Neural crest cell (in vitro differentiated cells): ENCODE measurements at regions not wholly inside any gene's neighbourhood (a gene's known extent, or its start where the extent isn't known, plus 50 kb on each side); places are given as distances from the start of the nearest gene placed in this dataset.

Source experiments
- DNase-seq: peaks from one replicate; pipeline ENCODE4 v3.0.0; 2021; ENCODE audit warnings: low read depth, mixed read lengths, low spot score
- H3K27ac Mint-ChIP-seq: one replicate; pipeline ENCODE4 v1.8.0; 2021; ENCODE audit warnings: mild to moderate bottlenecking, mixed read lengths; ENCODE audit not compliant: unreplicated experiment
- H3K27me3 Mint-ChIP-seq: 2 replicates; pipeline ENCODE4 v1.8.0; 2021; ENCODE audit warnings: low read depth, mild to moderate bottlenecking, mixed read lengths
- H3K36me3 Mint-ChIP-seq: 2 replicates; pipeline ENCODE4 v1.8.0; 2021; ENCODE audit warnings: low read depth, mild to moderate bottlenecking, mixed read lengths
- H3K4me1 Mint-ChIP-seq: 2 replicates; pipeline ENCODE4 v1.8.0; 2021; ENCODE audit warnings: mixed read lengths
- H3K4me3 Mint-ChIP-seq: one replicate; pipeline ENCODE4 v1.8.0; 2021; ENCODE audit warnings: mild to moderate bottlenecking, mixed read lengths
- H3K9me3 Mint-ChIP-seq: 2 replicates; pipeline ENCODE4 v1.8.0; 2021; ENCODE audit warnings: mixed read lengths
- CTCF ChIP-seq: fragments of 200-600 bp; sonication (generic); conservative IDR thresholded peaks from 2 replicates; pipeline ENCODE4 v1.5.0; 2021; ENCODE audit warnings: antibody characterized with exemption, mild to moderate bottlenecking

- Mint-ChIP-seq H3K36me3 (no peaks in the 10 kb centered on the region), H3K27ac (no peak overlapping the region), H3K27me3 (no peaks in the 10 kb centered on the region), H3K9me3 (no peaks in the 10 kb centered on the region), H3K4me1 (no peaks in the 10 kb centered on the region), H3K4me3 (no peak overlapping the region)
- TF ChIP-seq CTCF = no peak
- no peak for DNase-seq
Observed at GRCh38 chr10:106520698-106521097, 643.8 kb downstream of the SORCS1 start.

- no peak overlapping the region for H3K27ac Mint-ChIP-seq
- no peaks in the 10 kb centered on the region for H3K9me3 Mint-ChIP-seq
- H3K4me3 Mint-ChIP-seq = no peak overlapping the region
- H3K36me3 Mint-ChIP-seq = no peaks in the 10 kb centered on the region
- H3K27me3 Mint-ChIP-seq = no peaks in the 10 kb centered on the region
- no peak for DNase-seq
- no peak for TF ChIP-seq CTCF
- peaks cover 7% of the 10 kb centered on the region for H3K4me1 Mint-ChIP-seq
Observed at GRCh38 chr10:106519376-106520030, 645.0 kb downstream of the SORCS1 start.

GRCh38 chr10:106515206-106515790, 649.2 kb downstream of the SORCS1 start:
- Mint-ChIP-seq H3K27me3 (no peaks in the 10 kb centered on the region), H3K27ac (no peak overlapping the region), H3K36me3 (no peaks in the 10 kb centered on the region), H3K4me1 (peaks cover 23% of the 10 kb centered on the region), H3K4me3 (no peak overlapping the region), H3K9me3 (no peaks in the 10 kb centered on the region)
- no peak for DNase-seq
- no peak for TF ChIP-seq CTCF

GRCh38 chr10:106513352-106513771, 651.1 kb downstream of the SORCS1 start:
- Mint-ChIP-seq H3K27ac (peak overlapping the region; percentile 35), H3K9me3 (no peaks in the 10 kb centered on the region), H3K27me3 (no peaks in the 10 kb centered on the region), H3K4me1 (peaks cover 23% of the 10 kb centered on the region), H3K36me3 (no peaks in the 10 kb centered on the region), H3K4me3 (no peak overlapping the region)
- DNase-seq = no peak
- no peak for TF ChIP-seq CTCF

GRCh38 chr10:106511917-106512316, 652.6 kb downstream of the SORCS1 start:
- Mint-ChIP-seq H3K27me3 (no peaks in the 10 kb centered on the region), H3K4me1 (peaks cover 23% of the 10 kb centered on the region), H3K4me3 (no peak overlapping the region), H3K36me3 (no peaks in the 10 kb centered on the region), H3K9me3 (no peaks in the 10 kb centered on the region), H3K27ac (no peak overlapping the region)
- TF ChIP-seq CTCF = no peak
- DNase-seq = no peak
